Stimulated activated naive B cell treated with anti-CD40 and anti-IgM and Interleukin-4, amounts not matched to agents 10 μg/mL and 1 μg/mL and 100 μg/mL, for 72 hours (primary cell): ENCODE measurements at regions not wholly inside any gene's neighbourhood (a gene's known extent, or its start where the extent isn't known, plus 50 kb on each side); places are given as distances from the start of the nearest gene placed in this dataset.

Source experiments
- ATAC-seq, 2 donors: fragments of 150-1000 bp; cut with Tn5 transposase; replicated peaks; 2 replicates each; pipeline ENCODE4 v1.10.0; 2021; ENCODE audit warnings: moderate library complexity in 1 of 2
- DNase-seq: peaks from one replicate; pipeline ENCODE4 v3.0.0; 2021
- H3K27ac Mint-ChIP-seq: one replicate; pipeline ENCODE4 v1.8.0; 2022; ENCODE audit warnings: mild to moderate bottlenecking, mixed read lengths
- H3K27me3 Mint-ChIP-seq, 2 donors: one replicate each; pipeline ENCODE4 v1.8.0; 2022; ENCODE audit warnings: mixed read lengths in 2 of 2
- H3K36me3 Mint-ChIP-seq, 2 donors: one replicate each; pipeline ENCODE4 v1.8.0; 2022; ENCODE audit warnings: mixed read lengths in 2 of 2, mild to moderate bottlenecking in 1 of 2
- H3K4me1 Mint-ChIP-seq, 2 donors: one replicate each; pipeline ENCODE4 v1.8.0; 2022; ENCODE audit warnings: mixed read lengths in 2 of 2, mild to moderate bottlenecking in 1 of 2
- H3K4me3 Mint-ChIP-seq, 2 donors: one replicate each; pipeline ENCODE4 v1.8.0; 2022; ENCODE audit warnings: mild to moderate bottlenecking in 2 of 2, mixed read lengths in 2 of 2, moderate library complexity in 1 of 2
- H3K9me3 Mint-ChIP-seq, 2 donors: one replicate each; pipeline ENCODE4 v1.8.0; 2022; ENCODE audit warnings: mixed read lengths in 2 of 2, mild to moderate bottlenecking in 1 of 2

DNA sequence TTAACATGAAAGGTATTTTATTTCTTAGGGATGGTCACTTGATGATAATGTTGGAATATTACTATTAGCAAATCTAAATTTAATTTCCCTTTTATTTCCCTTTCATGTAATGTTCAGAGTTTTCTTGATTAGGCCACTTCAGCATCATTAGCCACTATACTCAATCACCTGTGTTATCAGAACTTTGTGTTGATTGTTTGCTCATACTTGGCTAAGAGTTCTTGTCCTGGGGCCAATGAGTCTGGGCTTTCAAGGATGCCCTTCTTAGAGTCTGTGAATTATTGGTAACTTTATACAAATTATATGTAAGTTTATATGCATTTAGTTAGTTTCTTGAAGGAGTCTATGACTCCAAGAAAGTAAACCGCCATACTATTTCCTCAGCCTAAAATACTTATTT, 408.0 kb upstream of the DDX18 start:
- Mint-ChIP-seq H3K36me3 (no peaks in the 10 kb centered on the region), H3K27me3 (no peaks in the 10 kb centered on the region), H3K9me3 (peaks cover 0 to 8% of the 10 kb centered on the region in 2 donors), H3K4me3 (no peak overlapping the region), H3K4me1 (no peaks in the 10 kb centered on the region), H3K27ac (no peak overlapping the region)
- DNase-seq (no peak), ATAC-seq (no peak)

DNA sequence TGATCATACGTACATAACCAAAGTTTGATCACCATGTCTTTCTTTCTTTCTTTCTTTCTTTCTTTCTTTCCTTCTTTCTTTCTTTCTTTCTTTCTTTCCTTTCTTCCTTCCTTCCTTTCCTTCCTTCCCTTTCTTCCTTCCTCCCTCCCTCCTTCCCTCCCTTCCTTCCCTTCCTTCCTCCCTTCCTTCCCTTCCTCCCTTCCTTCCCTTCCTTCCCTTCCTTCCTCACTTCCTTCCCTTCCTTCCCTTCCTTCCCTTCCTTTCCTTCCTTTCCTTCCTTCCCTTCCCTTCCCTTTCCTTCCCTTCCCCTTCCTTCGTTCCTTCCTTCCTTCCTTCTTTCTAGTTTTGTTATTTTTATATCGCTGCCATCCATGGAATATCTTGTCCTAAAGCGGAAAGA, 406.7 kb upstream of the DDX18 start:
- H3K27ac Mint-ChIP-seq = no peak overlapping the region
- H3K4me3 Mint-ChIP-seq = no peak overlapping the region
- H3K9me3 Mint-ChIP-seq = peaks cover 0 to 8% of the 10 kb centered on the region in 2 donors
- H3K36me3 Mint-ChIP-seq = no peaks in the 10 kb centered on the region
- no peak for ATAC-seq
- no peak for DNase-seq
- H3K27me3 Mint-ChIP-seq = no peaks in the 10 kb centered on the region
- no peaks in the 10 kb centered on the region for H3K4me1 Mint-ChIP-seq

DNA sequence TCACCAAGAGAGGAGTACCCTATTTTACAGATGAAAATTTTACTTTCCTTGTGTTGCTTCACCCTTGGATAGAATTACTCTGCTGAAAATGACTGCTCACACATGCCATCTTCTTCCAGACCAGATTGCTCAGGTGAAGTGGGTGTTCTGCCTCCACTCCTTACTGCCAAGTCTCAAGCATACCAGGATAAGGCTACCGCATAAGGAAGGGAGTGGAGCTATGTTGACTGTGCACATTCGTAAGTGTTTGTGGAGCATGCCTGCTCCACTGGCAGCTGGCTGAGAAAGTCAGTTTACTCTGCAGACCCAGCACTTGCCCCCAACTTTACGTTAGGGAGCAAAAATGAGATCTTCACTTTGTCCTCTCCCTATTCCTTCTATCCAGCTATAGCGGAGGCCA, 405.0 kb upstream of the DDX18 start:
- H3K27ac Mint-ChIP-seq = no peak overlapping the region
- no peaks in the 10 kb centered on the region for H3K4me1 Mint-ChIP-seq
- H3K4me3 Mint-ChIP-seq = no peak overlapping the region
- DNase-seq = no peak
- no peaks in the 10 kb centered on the region for H3K36me3 Mint-ChIP-seq
- ATAC-seq = no peak
- no peaks in the 10 kb centered on the region for H3K27me3 Mint-ChIP-seq
- peaks cover 0 to 8% of the 10 kb centered on the region in 2 donors for H3K9me3 Mint-ChIP-seq

GRCh38 chr2:117411983-117412382, 402.5 kb upstream of the DDX18 start:
- Mint-ChIP-seq H3K4me3 (no peak overlapping the region), H3K27me3 (no peaks in the 10 kb centered on the region), H3K9me3 (peaks cover 0 to 6% of the 10 kb centered on the region in 2 donors), H3K36me3 (no peaks in the 10 kb centered on the region), H3K4me1 (no peaks in the 10 kb centered on the region), H3K27ac (no peak overlapping the region)
- DNase-seq (no peak), ATAC-seq (no peak)

- peaks cover 3% of the 10 kb centered on the region in 2 donors for H3K9me3 Mint-ChIP-seq
- H3K27me3 Mint-ChIP-seq = no peaks in the 10 kb centered on the region
- no peak for DNase-seq
- no peaks in the 10 kb centered on the region for H3K4me1 Mint-ChIP-seq
- H3K27ac Mint-ChIP-seq = no peak overlapping the region
- no peaks in the 10 kb centered on the region for H3K36me3 Mint-ChIP-seq
- ATAC-seq = no peak
- H3K4me3 Mint-ChIP-seq = no peak overlapping the region
These were observed 381.7 kb upstream of the DDX18 start for GRCh38 chr2:117432746-117433145.

GRCh38 chr2:117436697-117437096, 377.8 kb upstream of the DDX18 start:
- Mint-ChIP-seq H3K4me3 (no peak overlapping the region), H3K27ac (no peak overlapping the region), H3K4me1 (no peaks in the 10 kb centered on the region), H3K36me3 (no peaks in the 10 kb centered on the region), H3K27me3 (no peaks in the 10 kb centered on the region), H3K9me3 (peaks cover 0 to 3% of the 10 kb centered on the region in 2 donors)
- no peak for DNase-seq
- ATAC-seq = no peak

- Mint-ChIP-seq H3K27ac (no peak overlapping the region), H3K9me3 (peaks cover 5 to 11% of the 10 kb centered on the region in 2 donors), H3K27me3 (no peaks in the 10 kb centered on the region), H3K4me3 (no peak overlapping the region), H3K36me3 (no peaks in the 10 kb centered on the region), H3K4me1 (no peaks in the 10 kb centered on the region)
- DNase-seq (no peak), ATAC-seq (peak; percentile 34 to 51)
These were observed 344.0 kb upstream of the DDX18 start for GRCh38 chr2:117470311-117471095.

DNA sequence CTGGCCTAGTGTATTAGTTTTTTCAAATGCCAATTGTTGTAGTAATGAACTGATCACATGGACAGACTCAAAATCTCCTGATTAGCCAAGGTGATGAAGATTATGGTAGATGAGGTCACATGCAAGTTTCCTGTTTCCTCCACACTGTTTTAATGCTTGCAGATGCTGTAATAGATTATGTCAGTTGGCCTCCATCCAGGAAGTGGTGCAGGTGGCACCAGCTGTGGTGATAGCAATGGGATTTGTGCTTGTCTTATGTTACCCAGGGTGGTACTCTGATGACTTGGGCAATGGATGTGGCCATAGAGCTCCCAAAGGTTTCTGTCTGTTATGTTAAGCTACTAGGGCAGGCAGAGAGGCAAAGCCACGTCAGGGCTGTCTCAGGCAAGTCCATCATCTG, 332.9 kb upstream of the DDX18 start:
- Mint-ChIP-seq H3K27ac (no peak overlapping the region), H3K4me3 (no peak overlapping the region), H3K27me3 (no peaks in the 10 kb centered on the region), H3K4me1 (no peaks in the 10 kb centered on the region), H3K36me3 (no peaks in the 10 kb centered on the region), H3K9me3 (peaks cover 11 to 14% of the 10 kb centered on the region in 2 donors)
- ATAC-seq = no peak
- DNase-seq = no peak

DNA sequence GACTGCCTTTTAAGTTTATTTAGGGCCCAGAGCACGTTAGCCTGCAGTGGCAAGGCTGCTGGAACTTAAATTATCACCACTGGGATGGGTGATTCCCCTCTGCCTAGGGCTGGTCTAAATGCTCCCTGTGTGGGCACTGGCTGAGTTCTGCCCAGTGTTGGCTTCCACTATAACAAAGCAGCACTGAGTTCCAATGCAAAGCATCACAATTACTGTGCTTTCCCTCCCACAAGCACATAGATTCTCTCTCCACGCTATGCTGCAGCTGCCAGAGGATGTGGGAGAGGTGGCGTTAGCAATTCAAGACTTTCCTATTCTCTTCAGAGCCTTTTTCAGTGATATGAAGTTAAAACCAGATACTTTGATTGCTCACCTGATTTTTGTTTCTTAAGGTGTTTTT, 328.9 kb upstream of the DDX18 start:
- Mint-ChIP-seq H3K4me3 (no peak overlapping the region), H3K9me3 (peaks cover 4% of the 10 kb centered on the region in 2 donors), H3K27me3 (no peaks in the 10 kb centered on the region), H3K4me1 (no peaks in the 10 kb centered on the region), H3K36me3 (no peaks in the 10 kb centered on the region), H3K27ac (no peak overlapping the region)
- no peak for ATAC-seq
- no peak for DNase-seq

DNA sequence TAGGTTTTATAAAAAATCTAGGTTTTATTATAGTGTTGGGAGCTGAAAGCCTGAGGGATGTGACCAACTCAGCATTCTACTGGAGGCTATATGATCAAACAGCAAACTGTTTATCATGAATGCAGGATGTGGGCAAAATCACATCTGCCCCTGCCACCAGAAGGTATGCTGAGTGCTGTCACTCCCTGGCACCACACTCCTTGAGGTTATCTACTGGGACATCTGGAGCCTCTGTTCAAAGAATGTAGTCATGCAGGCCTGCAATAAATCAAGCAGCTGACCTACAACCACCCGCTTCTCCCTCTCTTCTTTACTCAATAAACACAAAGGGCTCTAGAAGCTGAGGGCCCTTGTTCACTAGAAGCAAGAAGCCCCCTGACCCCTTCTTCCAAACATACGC, 328.4 kb upstream of the DDX18 start:
- H3K4me3 Mint-ChIP-seq = no peak overlapping the region
- peaks cover 4% of the 10 kb centered on the region in 2 donors for H3K9me3 Mint-ChIP-seq
- H3K36me3 Mint-ChIP-seq = no peaks in the 10 kb centered on the region
- no peak overlapping the region for H3K27ac Mint-ChIP-seq
- no peaks in the 10 kb centered on the region for H3K27me3 Mint-ChIP-seq
- no peak for ATAC-seq
- no peak for DNase-seq
- H3K4me1 Mint-ChIP-seq = no peaks in the 10 kb centered on the region

- Mint-ChIP-seq H3K36me3 (no peaks in the 10 kb centered on the region), H3K4me3 (no peak overlapping the region), H3K4me1 (no peaks in the 10 kb centered on the region), H3K27me3 (no peaks in the 10 kb centered on the region), H3K9me3 (peaks cover 3 to 5% of the 10 kb centered on the region in 2 donors), H3K27ac (no peak overlapping the region)
- no peak for DNase-seq
- ATAC-seq = no peak
These were observed 322.2 kb upstream of the DDX18 start for GRCh38 chr2:117492209-117492851.

DNA sequence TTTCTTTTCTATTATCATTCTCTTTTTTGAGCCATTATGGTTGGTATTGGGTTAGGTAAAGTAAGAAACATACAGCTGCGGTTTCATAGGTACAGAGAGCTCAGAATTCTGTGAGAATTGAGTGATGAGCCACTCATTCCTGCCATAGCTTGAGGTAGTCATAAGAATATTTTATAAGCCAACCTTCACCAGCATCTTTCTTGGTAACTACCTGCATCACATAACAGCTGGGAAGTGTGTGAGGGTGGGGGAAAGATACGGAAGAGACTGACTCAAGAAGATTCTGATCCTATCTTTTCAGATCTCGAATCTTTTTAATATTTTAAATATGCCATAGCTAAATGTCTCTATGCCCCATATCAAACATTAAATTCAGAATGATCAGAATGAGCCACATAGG, 313.8 kb upstream of the DDX18 start:
- no peak for ATAC-seq
- Mint-ChIP-seq H3K27ac (no peak overlapping the region), H3K27me3 (no peaks in the 10 kb centered on the region), H3K36me3 (no peaks in the 10 kb centered on the region), H3K9me3 (peaks cover 0 to 6% of the 10 kb centered on the region in 2 donors), H3K4me1 (no peaks in the 10 kb centered on the region), H3K4me3 (no peak overlapping the region)
- no peak for DNase-seq

- no peak for ATAC-seq
- DNase-seq = no peak
- H3K27ac Mint-ChIP-seq = no peak overlapping the region
- H3K36me3 Mint-ChIP-seq = no peaks in the 10 kb centered on the region
- H3K4me3 Mint-ChIP-seq = no peak overlapping the region
- H3K27me3 Mint-ChIP-seq = no peaks in the 10 kb centered on the region
- H3K4me1 Mint-ChIP-seq = no peaks in the 10 kb centered on the region
- H3K9me3 Mint-ChIP-seq = peaks cover 0 to 4% of the 10 kb centered on the region in 2 donors
These were observed 312.4 kb upstream of the DDX18 start for GRCh38 chr2:117502121-117502520.

- Mint-ChIP-seq H3K27me3 (no peaks in the 10 kb centered on the region), H3K9me3 (peaks cover 4 to 6% of the 10 kb centered on the region in 2 donors)
These were observed 302.2 kb upstream of the DDX18 start for GRCh38 chr2:117512307-117512706.

GRCh38 chr2:117514371-117514770, 300.1 kb upstream of the DDX18 start:
- Mint-ChIP-seq H3K27me3 (no peaks in the 10 kb centered on the region), H3K27ac (no peak overlapping the region), H3K4me1 (no peaks in the 10 kb centered on the region), H3K4me3 (no peak overlapping the region), H3K36me3 (no peaks in the 10 kb centered on the region), H3K9me3 (peaks cover 4 to 6% of the 10 kb centered on the region in 2 donors)
- no peak for ATAC-seq
- no peak for DNase-seq

More at GRCh38 chr2:117512307-117512706, 302.2 kb upstream of the DDX18 start:
- Mint-ChIP-seq H3K36me3 (no peaks in the 10 kb centered on the region), H3K4me1 (no peaks in the 10 kb centered on the region), H3K27ac (no peak overlapping the region), H3K4me3 (no peak overlapping the region)
- DNase-seq = no peak
- no peak for ATAC-seq
